Lung (tissue), 11 donors: ENCODE measurements at regions not wholly inside any gene's neighbourhood (a gene's known extent, or its start where the extent isn't known, plus 50 kb on each side); places are given as distances from the start of the nearest gene placed in this dataset.
A peak's percentile ranks its signal among the peaks of the same experiment; 100 is the strongest.
"Not testable (repeated sequence)": the region's sequence is repeated elsewhere in the genome, so short reads cannot be mapped to it uniquely, and the experiment has no call there.

Experiments used
- ATAC-seq: fragments of 200-7000 bp; cut with Tn5 transposase; one replicate; pipeline ENCODE4 v1.9.1; 2020; ENCODE audit warnings: moderate number of reproducible peaks; ENCODE audit not compliant: insufficient read depth, low FRiP score
- DNase-seq, 3 donors: peaks; one replicate each; pipeline ENCODE4 v3.0.0-alpha.2; 2013 to 2017
- H3K27ac ChIP-seq, 2 donors: one replicate each; pipeline ENCODE4 v1.5.1; 2013; ENCODE audit warnings: mild to moderate bottlenecking in 2 of 2, moderate library complexity in 2 of 2, control low read depth in 1 of 2, inconsistent platforms in 1 of 2, low read depth in 1 of 2, low read length in 1 of 2
- H3K27me3 ChIP-seq, 3 donors: one replicate each; pipeline ENCODE4 v1.5.1; 2013; ENCODE audit warnings: low read length in 2 of 3; ENCODE audit not compliant: control insufficient read depth in 3 of 3, insufficient read depth in 3 of 3
- H3K36me3 ChIP-seq, 4 donors: one replicate each; pipeline ENCODE4 v1.5.1; 2013; ENCODE audit warnings: low read length in 4 of 4, mild to moderate bottlenecking in 1 of 4, moderate library complexity in 1 of 4; ENCODE audit not compliant: control insufficient read depth in 4 of 4, insufficient read depth in 4 of 4
- H3K4me1 ChIP-seq, 5 donors: one replicate each; pipeline ENCODE4 v1.5.1; 2013; ENCODE audit warnings: low read length in 5 of 5, mild to moderate bottlenecking in 2 of 5, moderate library complexity in 1 of 5; ENCODE audit not compliant: control insufficient read depth in 5 of 5, insufficient read depth in 5 of 5
- H3K4me3 ChIP-seq: one replicate; pipeline ENCODE4 v1.5.1; 2013; ENCODE audit warnings: mild to moderate bottlenecking, control low read depth, moderate library complexity
- H3K9ac ChIP-seq, 2 donors: one replicate each; pipeline ENCODE4 v1.5.1; 2013; ENCODE audit warnings: low read length in 2 of 2, control low read depth in 1 of 2; ENCODE audit not compliant: insufficient read depth in 1 of 2
- H3K9me3 ChIP-seq, 4 donors: one replicate each; pipeline ENCODE4 v1.5.1; 2013; ENCODE audit warnings: low read length in 3 of 4, mild to moderate bottlenecking in 1 of 4, moderate library complexity in 1 of 4; ENCODE audit not compliant: control insufficient read depth in 4 of 4, insufficient read depth in 3 of 4
- CTCF ChIP-seq: IDR thresholded peaks from 2 replicates; pipeline ENCODE4 v1.5.1; 2012; ENCODE audit warnings: mild to moderate bottlenecking; ENCODE audit errors: control extremely low read depth, extremely low read depth
- WGBS, 2 donors: extraction: QIAGEN DNeasy Blood & Tissue Kit; methylation state at CpG; one replicate each; pipeline ENCODE4 v1.1.7; 2013; 5-methylcytosine and 5-hydroxymethylcytosine counted together
- donor health status: control.
- donor health status: control.
- donor health status: Bipolar disorder and iron deficiency.
- donor health status: healthy.
- donor health status: DM: yes; HTN: yes; CAD: no.

GRCh38 chr6:74402781-74403180 lies 706.8 kb downstream of the CD109 start:
- no peak overlapping the region for H3K27ac ChIP-seq
- H3K4me1 ChIP-seq, result no peaks in the 10 kb centered on the region
- peaks cover 0 to 2% (median 0%) of the 10 kb centered on the region in 3 donors for H3K27me3 ChIP-seq
- no peak for ATAC-seq
- no peak for TF ChIP-seq CTCF
- no peaks in the 10 kb centered on the region for H3K9me3 ChIP-seq
- no peak overlapping the region for H3K9ac ChIP-seq
- DNase-seq, result no peak
- H3K4me3 ChIP-seq, result no peak overlapping the region
- no peaks in the 10 kb centered on the region for H3K36me3 ChIP-seq

- not testable (repeated sequence) for H3K4me1 ChIP-seq, H3K9ac ChIP-seq, H3K9me3 ChIP-seq, H3K4me3 ChIP-seq, DNase-seq, H3K36me3 ChIP-seq, H3K27ac ChIP-seq, ATAC-seq, H3K27me3 ChIP-seq
- WGBS, 2 donors, result 90% methylated on average over 10 of the region's 10 CpGs
These were observed 682.4 kb downstream of the CD109 start for GRCh38 chr6:74378437-74378836.

DNA sequence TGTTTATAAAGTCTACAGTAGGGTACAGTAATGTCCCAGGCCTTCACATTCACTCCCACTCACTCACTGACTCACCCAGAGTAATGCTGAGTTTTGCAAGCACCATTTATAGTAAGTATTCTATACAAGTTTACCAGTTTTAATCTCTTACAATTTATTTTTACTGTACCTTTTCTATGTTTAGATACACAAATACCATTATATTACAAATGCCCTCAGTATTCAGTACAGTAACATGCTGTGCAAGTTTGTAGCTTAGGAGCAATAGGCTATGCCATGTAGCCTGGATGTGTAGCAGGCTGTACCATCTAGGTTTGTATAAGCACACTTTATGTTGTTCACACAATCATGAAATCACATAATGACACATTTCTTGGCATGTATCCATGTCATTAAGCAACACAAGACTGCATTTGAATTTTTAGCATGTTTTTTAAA lies 673.6 kb downstream of the CD109 start:
- H3K27ac ChIP-seq, result no peak overlapping the region
- H3K36me3 ChIP-seq, result no peaks in the 10 kb centered on the region
- ATAC-seq, result no peak
- H3K9me3 ChIP-seq, result no peaks in the 10 kb centered on the region
- no peak for TF ChIP-seq CTCF
- H3K4me3 ChIP-seq, result no peak overlapping the region
- no peak overlapping the region for H3K9ac ChIP-seq
- H3K4me1 ChIP-seq, result no peaks in the 10 kb centered on the region
- H3K27me3 ChIP-seq, result no peaks in the 10 kb centered on the region
- peak in 2 of 3 donors; percentile 2 to 8 for DNase-seq

- no peak overlapping the region for H3K27ac ChIP-seq
- H3K4me1 ChIP-seq, result no peaks in the 10 kb centered on the region
- WGBS, 2 donors, result 91 to 98% methylated on average over 2 of the region's 2 CpGs
- no peak for DNase-seq
- H3K9me3 ChIP-seq, result no peaks in the 10 kb centered on the region
- no peak overlapping the region for H3K4me3 ChIP-seq
- ATAC-seq, result no peak
- TF ChIP-seq CTCF, result no peak
- no peaks in the 10 kb centered on the region for H3K36me3 ChIP-seq
- no peaks in the 10 kb centered on the region for H3K27me3 ChIP-seq
- H3K9ac ChIP-seq, result no peak overlapping the region
These were observed 672.7 kb downstream of the CD109 start for GRCh38 chr6:74368746-74369145.
